ENCODE measurements at regions not wholly inside any gene's neighbourhood (a gene's known extent, or its start where the extent isn't known, plus 50 kb on each side); places are given as distances from the start of the nearest gene placed in this dataset.

GRCh38 chr20:47885909-47886453, 100.7 kb upstream of the SULF2 start:
- TF ChIP-seq CTCF (IDR thresholded peaks at IDR 0.05) (no peak), POLR2A (IDR thresholded peaks at IDR 0.05) (no peak)

All from esophagus squamous epithelium (tissue), 4 donors.